ENCODE measurements at regions not wholly inside any gene's neighbourhood (a gene's known extent, or its start where the extent isn't known, plus 50 kb on each side); places are given as distances from the start of the nearest gene placed in this dataset.

GRCh38 chr3:59580996-59581395 lies 531.2 kb upstream of the CFAP20DC start:
- TF ChIP-seq CTCF (IDR thresholded peaks at IDR 0.05) (no peak), POLR2A (IDR thresholded peaks at IDR 0.05) (no peak)

Measured in heart left ventricle (tissue), 13 donors.